Thoracic aorta (tissue), 2 donors: ENCODE measurements at regions not wholly inside any gene's neighbourhood (a gene's known extent, or its start where the extent isn't known, plus 50 kb on each side); places are given as distances from the start of the nearest gene placed in this dataset.

Experiments
- ATAC-seq: fragments of 150-250 bp; one replicate; pipeline ENCODE4 v1.8.0; 2017; ENCODE audit warnings: low read depth; ENCODE audit not compliant: insufficient number of reproducible peaks, low FRiP score
- DNase-seq: peaks from one replicate; pipeline ENCODE4 v3.0.0-alpha.2; 2020; ENCODE audit warnings: low spot score
- H3K27ac ChIP-seq, 2 donors: fragments of 200-600 bp; sonication (generic); 1 replicate in 1 of 2; 2 replicates in 1 of 2; pipeline ENCODE4 v1.5.1; 2016; ENCODE audit warnings: mild to moderate bottlenecking in 2 of 2, moderate library complexity in 2 of 2
- H3K27me3 ChIP-seq: fragments of 200-600 bp; sonication (generic); replicated peaks from 2 replicates; pipeline ENCODE4 v1.6.0; 2016; ENCODE audit warnings: mild to moderate bottlenecking; ENCODE audit not compliant: insufficient read depth
- H3K36me3 ChIP-seq: fragments of 200-600 bp; sonication (generic); one replicate; pipeline ENCODE4 v1.5.1; 2016
- H3K4me1 ChIP-seq, 2 donors: fragments of 200-600 bp; sonication (generic); 1 replicate in 1 of 2; 2 replicates in 1 of 2; pipeline versions ENCODE4 v1.5.1 to v1.6.0; 2016; ENCODE audit warnings: low read depth in 2 of 2, mild to moderate bottlenecking in 1 of 2; ENCODE audit not compliant: control insufficient read depth in 1 of 2
- H3K4me3 ChIP-seq: fragments of 200-600 bp; sonication (generic); 2 replicates; pipeline ENCODE4 v1.5.1; 2016; ENCODE audit warnings: mild to moderate bottlenecking
- H3K9me3 ChIP-seq: fragments of 200-600 bp; sonication (generic); 2 replicates; pipeline ENCODE4 v1.5.1; 2016
- CTCF ChIP-seq: fragments of 200-600 bp; sonication (generic); IDR thresholded peaks from one replicate; pipeline ENCODE4 v1.5.1; 2019; ENCODE audit warnings: antibody characterized with exemption

- H3K27me3 ChIP-seq, result no peaks in the 10 kb centered on the region
- no peak for TF ChIP-seq CTCF
- no peaks in the 10 kb centered on the region for H3K9me3 ChIP-seq
- H3K4me3 ChIP-seq, result no peak overlapping the region
- H3K4me1 ChIP-seq, result peaks cover 9 to 13% of the 10 kb centered on the region in 2 donors
- H3K36me3 ChIP-seq, result no peaks in the 10 kb centered on the region
- H3K27ac ChIP-seq, result no peak overlapping the region
- ATAC-seq, result no peak
- DNase-seq, result no peak
Measured at GRCh38 chr1:10867914-10868598, 71.6 kb upstream of the CASZ1 start.

GRCh38 chr1:10868599-10868965 lies 72.1 kb upstream of the CASZ1 start:
- no peak for TF ChIP-seq CTCF
- ATAC-seq, result no peak
- no peaks in the 10 kb centered on the region for H3K27me3 ChIP-seq
- no peak for DNase-seq
- no peak overlapping the region for H3K27ac ChIP-seq
- H3K4me1 ChIP-seq, result peaks cover 9 to 12% of the 10 kb centered on the region in 2 donors
- H3K4me3 ChIP-seq, result no peak overlapping the region
- H3K36me3 ChIP-seq, result no peaks in the 10 kb centered on the region
- H3K9me3 ChIP-seq, result no peaks in the 10 kb centered on the region

GRCh38 chr1:10869933-10870332 lies 73.5 kb upstream of the CASZ1 start:
- no peaks in the 10 kb centered on the region for H3K9me3 ChIP-seq
- peaks cover 9 to 12% of the 10 kb centered on the region in 2 donors for H3K4me1 ChIP-seq
- no peaks in the 10 kb centered on the region for H3K36me3 ChIP-seq
- no peak for ATAC-seq
- H3K27ac ChIP-seq, result no peak overlapping the region
- DNase-seq, result no peak
- TF ChIP-seq CTCF, result no peak
- H3K4me3 ChIP-seq, result no peak overlapping the region
- H3K27me3 ChIP-seq, result no peaks in the 10 kb centered on the region

- no peak for DNase-seq
- H3K27ac ChIP-seq, result no peak overlapping the region
- no peaks in the 10 kb centered on the region for H3K9me3 ChIP-seq
- ATAC-seq, result no peak
- no peak overlapping the region for H3K4me3 ChIP-seq
- H3K36me3 ChIP-seq, result no peaks in the 10 kb centered on the region
- H3K27me3 ChIP-seq, result no peaks in the 10 kb centered on the region
- peaks cover 9 to 12% of the 10 kb centered on the region in 2 donors for H3K4me1 ChIP-seq
- TF ChIP-seq CTCF, result no peak
Measured at GRCh38 chr1:10870493-10871096, 74.1 kb upstream of the CASZ1 start.

- Histone ChIP-seq H3K27me3 (no peaks in the 10 kb centered on the region), H3K4me3 (no peak overlapping the region), H3K4me1 (no peaks in the 10 kb centered on the region), H3K27ac (no peak overlapping the region), H3K36me3 (no peaks in the 10 kb centered on the region), H3K9me3 (no peaks in the 10 kb centered on the region)
- TF ChIP-seq CTCF, result no peak
- ATAC-seq (no peak), DNase-seq (no peak)
Measured at GRCh38 chr1:10873189-10873588, 76.7 kb upstream of the CASZ1 start.
